Fibroblast of mammary gland (primary cell): ENCODE measurements at regions not wholly inside any gene's neighbourhood (a gene's known extent, or its start where the extent isn't known, plus 50 kb on each side); places are given as distances from the start of the nearest gene placed in this dataset.
"Not testable (repeated sequence)": the region's sequence is repeated elsewhere in the genome, so short reads cannot be mapped to it uniquely, and the experiment has no call there.

Experiments used
- DNase-seq: peaks from one replicate; pipeline ENCODE4 v3.0.0-alpha.2; 2010; ENCODE audit warnings: low read depth
- H3K4me3 ChIP-seq: 2 replicates; pipeline ENCODE4 v1.5.1; 2011; ENCODE audit warnings: low read depth, mild to moderate bottlenecking, low read length, moderate library complexity; ENCODE audit not compliant: control insufficient read depth
- TF ChIP-seq, protein P1 (sequence below): conservative IDR thresholded peaks from 2 replicates; pipeline ENCODE4 v1.5.1; 2011; ENCODE audit warnings: low read depth, low read length, inconsistent platforms; ENCODE audit not compliant: control insufficient read depth, insufficient read depth

GRCh38 chr1:213698092-213698702 lies 289.6 kb upstream of the PROX1 start:
- no peak for DNase-seq
- no peak overlapping the region for H3K4me3 ChIP-seq
- TF ChIP-seq, protein P1, sequence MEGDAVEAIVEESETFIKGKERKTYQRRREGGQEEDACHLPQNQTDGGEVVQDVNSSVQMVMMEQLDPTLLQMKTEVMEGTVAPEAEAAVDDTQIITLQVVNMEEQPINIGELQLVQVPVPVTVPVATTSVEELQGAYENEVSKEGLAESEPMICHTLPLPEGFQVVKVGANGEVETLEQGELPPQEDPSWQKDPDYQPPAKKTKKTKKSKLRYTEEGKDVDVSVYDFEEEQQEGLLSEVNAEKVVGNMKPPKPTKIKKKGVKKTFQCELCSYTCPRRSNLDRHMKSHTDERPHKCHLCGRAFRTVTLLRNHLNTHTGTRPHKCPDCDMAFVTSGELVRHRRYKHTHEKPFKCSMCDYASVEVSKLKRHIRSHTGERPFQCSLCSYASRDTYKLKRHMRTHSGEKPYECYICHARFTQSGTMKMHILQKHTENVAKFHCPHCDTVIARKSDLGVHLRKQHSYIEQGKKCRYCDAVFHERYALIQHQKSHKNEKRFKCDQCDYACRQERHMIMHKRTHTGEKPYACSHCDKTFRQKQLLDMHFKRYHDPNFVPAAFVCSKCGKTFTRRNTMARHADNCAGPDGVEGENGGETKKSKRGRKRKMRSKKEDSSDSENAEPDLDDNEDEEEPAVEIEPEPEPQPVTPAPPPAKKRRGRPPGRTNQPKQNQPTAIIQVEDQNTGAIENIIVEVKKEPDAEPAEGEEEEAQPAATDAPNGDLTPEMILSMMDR = no peak

- H3K4me3 ChIP-seq = no peak overlapping the region
- DNase-seq = no peak
- TF ChIP-seq, protein P1 = no peak
These were observed 285.1 kb upstream of the PROX1 start for GRCh38 chr1:213702703-213703102.

- no peak for DNase-seq
- H3K4me3 ChIP-seq = no peak overlapping the region
- TF ChIP-seq, protein P1 = no peak
These were observed 282.8 kb upstream of the PROX1 start for GRCh38 chr1:213704941-213705340.

DNA sequence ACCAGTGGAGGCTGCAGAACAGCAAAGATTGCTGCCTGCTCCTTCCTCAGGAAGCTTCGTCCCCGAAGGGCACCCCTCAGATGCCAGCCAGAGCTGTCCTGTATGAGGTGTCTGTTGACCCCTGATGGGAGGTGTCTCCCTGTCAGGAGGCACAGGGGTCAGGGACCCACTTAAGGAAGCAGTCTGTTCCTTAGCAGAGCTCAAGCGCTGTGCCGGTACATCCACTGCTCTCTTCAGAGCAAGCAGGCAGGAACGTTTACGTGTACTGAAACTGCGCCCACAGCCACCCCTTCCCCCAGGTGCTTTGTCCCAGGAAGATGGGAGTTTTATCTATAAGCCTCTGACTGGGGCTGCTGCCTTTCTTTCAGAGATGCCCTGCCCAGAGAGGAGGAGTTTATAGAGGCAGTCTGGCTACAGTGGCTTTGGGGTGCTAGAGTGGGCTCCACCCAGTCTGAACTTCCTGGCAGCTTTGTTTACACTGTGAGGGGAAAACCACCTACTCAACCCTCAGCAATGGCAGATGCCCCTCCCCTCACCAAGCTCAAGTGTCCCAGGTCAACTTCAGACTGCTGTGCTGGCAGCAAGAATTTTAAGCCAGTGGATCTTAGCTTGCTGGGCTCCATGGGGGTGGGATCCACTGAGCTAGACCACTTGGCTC lies 275.8 kb upstream of the PROX1 start:
- DNase-seq, H3K4me3 ChIP-seq: not testable (repeated sequence)

DNA sequence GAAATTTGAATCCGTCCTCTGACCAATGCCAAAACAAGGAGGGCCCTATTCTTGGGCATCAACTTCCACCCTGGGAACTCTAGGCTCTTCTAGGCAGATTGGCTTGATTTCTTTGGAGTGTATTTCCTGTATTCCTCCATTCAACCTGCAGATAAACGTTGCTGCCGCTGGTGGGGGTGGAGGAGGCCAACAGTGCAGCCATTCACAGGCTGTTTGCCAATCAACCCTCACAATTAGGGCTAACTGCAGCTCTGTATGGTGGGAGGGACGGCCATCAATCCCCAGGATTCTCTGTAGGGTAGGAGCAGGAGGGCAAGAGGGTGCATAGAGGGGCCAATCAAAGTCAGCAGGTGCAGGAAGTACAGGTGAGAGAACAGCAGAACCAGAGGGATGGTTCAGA lies 273.1 kb upstream of the PROX1 start:
- no peak overlapping the region for H3K4me3 ChIP-seq
- TF ChIP-seq, protein P1 = no peak
- no peak for DNase-seq

- DNase-seq = no peak
- no peak overlapping the region for H3K4me3 ChIP-seq
- TF ChIP-seq, protein P1 = no peak
These were observed 272.6 kb upstream of the PROX1 start for GRCh38 chr1:213715182-213715581.

DNA sequence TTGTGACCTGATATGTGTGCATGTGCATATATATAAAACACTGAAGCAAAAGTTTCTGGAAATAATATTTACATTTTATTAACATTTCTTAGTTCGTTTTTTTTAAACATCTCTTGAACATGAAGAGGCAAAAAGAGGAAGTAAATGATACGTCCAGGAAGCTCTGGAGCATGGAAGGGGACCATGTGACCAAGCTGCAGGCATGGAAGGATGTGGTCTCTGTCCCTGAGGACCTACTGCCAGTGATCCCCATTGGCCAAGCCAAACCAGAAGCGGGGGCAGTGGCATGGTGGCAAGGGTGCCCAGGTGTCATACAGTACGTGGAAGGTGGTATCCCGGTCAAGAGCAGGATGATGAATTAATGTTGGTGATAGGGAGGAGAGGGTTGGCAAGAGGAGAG lies 268.3 kb upstream of the PROX1 start:
- H3K4me3 ChIP-seq = no peak overlapping the region
- TF ChIP-seq, protein P1 = no peak
- DNase-seq = no peak
